Stimulated activated naive CD8-positive, alpha-beta T cell treated with anti-CD3 and anti-CD28 coated beads, Interleukin-15, amount 100 ng/mL, for 72 hours (primary cell): ENCODE measurements at regions not wholly inside any gene's neighbourhood (a gene's known extent, or its start where the extent isn't known, plus 50 kb on each side); places are given as distances from the start of the nearest gene placed in this dataset.

Source experiments
- ATAC-seq: fragments of 150-1000 bp; cut with Tn5 transposase; 2 replicates; pipeline ENCODE4 v1.10.0; 2021; ENCODE audit warnings: mild to moderate bottlenecking, moderate library complexity
- DNase-seq, 2 donors: peaks; one replicate each; pipeline ENCODE4 v3.0.0; 2021 to 2022
- H3K27ac Mint-ChIP-seq, 2 donors: one replicate each; pipeline ENCODE4 v1.8.0; 2022; ENCODE audit warnings: mild to moderate bottlenecking in 2 of 2, mixed read lengths in 2 of 2, moderate library complexity in 2 of 2
- H3K27me3 Mint-ChIP-seq: one replicate; pipeline ENCODE4 v1.8.0; 2022; ENCODE audit warnings: mixed read lengths
- H3K4me1 Mint-ChIP-seq: one replicate; pipeline ENCODE4 v1.8.0; 2022; ENCODE audit warnings: mild to moderate bottlenecking, mixed read lengths
- H3K4me3 Mint-ChIP-seq, 2 donors: one replicate each; pipeline ENCODE4 v1.8.0; 2022; ENCODE audit warnings: mild to moderate bottlenecking in 2 of 2, mixed read lengths in 2 of 2, moderate library complexity in 1 of 2
- H3K9me3 Mint-ChIP-seq, 2 donors: one replicate each; pipeline ENCODE4 v1.8.0; 2022; ENCODE audit warnings: mixed read lengths in 2 of 2

GRCh38 chr2:118223992-118224894 is 136.0 kb downstream of the INSIG2 start:
- no peaks in the 10 kb centered on the region for H3K9me3 Mint-ChIP-seq
- DNase-seq = peak; percentile 40 to 47
- peaks cover 94% of the 10 kb centered on the region for H3K27me3 Mint-ChIP-seq
- H3K4me1 Mint-ChIP-seq = peaks cover 15% of the 10 kb centered on the region
- ATAC-seq = peak; percentile 82
- peak overlapping the region; percentile 89 to 92 for H3K4me3 Mint-ChIP-seq
- peak overlapping the region; percentile 61 to 77 for H3K27ac Mint-ChIP-seq

- peak overlapping the region; percentile 89 to 92 for H3K4me3 Mint-ChIP-seq
- peaks cover 15% of the 10 kb centered on the region for H3K4me1 Mint-ChIP-seq
- ATAC-seq (peak; percentile 21), DNase-seq (no peak)
- H3K27me3 Mint-ChIP-seq = peaks cover 92% of the 10 kb centered on the region
- H3K9me3 Mint-ChIP-seq = no peaks in the 10 kb centered on the region
- H3K27ac Mint-ChIP-seq = peak overlapping the region; percentile 21 to 77
Observed at GRCh38 chr2:118223511-118223991, 135.3 kb downstream of the INSIG2 start.

- Mint-ChIP-seq H3K27ac (no peak overlapping the region), H3K4me1 (peaks cover 15% of the 10 kb centered on the region), H3K4me3 (peak overlapping the region; percentile 89 to 92), H3K9me3 (no peaks in the 10 kb centered on the region), H3K27me3 (peaks cover 85% of the 10 kb centered on the region)
- ATAC-seq (no peak), DNase-seq (no peak)
Observed at GRCh38 chr2:118222672-118223421, 134.6 kb downstream of the INSIG2 start.

DNA sequence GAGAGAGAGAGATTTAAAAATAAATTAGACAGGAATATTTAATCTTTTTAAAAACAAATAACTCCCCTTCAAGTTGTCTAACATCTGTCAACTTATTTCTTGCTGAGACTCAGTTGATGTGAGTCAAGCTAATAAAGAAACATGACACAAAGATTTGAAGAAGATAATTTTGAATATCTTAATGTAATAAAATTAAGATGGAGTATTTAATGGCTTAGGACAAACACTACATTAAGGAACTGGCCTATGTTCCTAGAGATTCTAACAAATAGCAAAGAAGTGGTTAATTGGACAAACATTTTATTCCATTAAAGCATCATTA is 134.0 kb downstream of the INSIG2 start:
- ATAC-seq = no peak
- H3K4me1 Mint-ChIP-seq = peaks cover 15% of the 10 kb centered on the region
- H3K4me3 Mint-ChIP-seq = peak overlapping the region in 1 of 2 donors; percentile 89
- H3K27me3 Mint-ChIP-seq = peaks cover 78% of the 10 kb centered on the region
- no peaks in the 10 kb centered on the region for H3K9me3 Mint-ChIP-seq
- no peak for DNase-seq
- no peak overlapping the region for H3K27ac Mint-ChIP-seq

DNA sequence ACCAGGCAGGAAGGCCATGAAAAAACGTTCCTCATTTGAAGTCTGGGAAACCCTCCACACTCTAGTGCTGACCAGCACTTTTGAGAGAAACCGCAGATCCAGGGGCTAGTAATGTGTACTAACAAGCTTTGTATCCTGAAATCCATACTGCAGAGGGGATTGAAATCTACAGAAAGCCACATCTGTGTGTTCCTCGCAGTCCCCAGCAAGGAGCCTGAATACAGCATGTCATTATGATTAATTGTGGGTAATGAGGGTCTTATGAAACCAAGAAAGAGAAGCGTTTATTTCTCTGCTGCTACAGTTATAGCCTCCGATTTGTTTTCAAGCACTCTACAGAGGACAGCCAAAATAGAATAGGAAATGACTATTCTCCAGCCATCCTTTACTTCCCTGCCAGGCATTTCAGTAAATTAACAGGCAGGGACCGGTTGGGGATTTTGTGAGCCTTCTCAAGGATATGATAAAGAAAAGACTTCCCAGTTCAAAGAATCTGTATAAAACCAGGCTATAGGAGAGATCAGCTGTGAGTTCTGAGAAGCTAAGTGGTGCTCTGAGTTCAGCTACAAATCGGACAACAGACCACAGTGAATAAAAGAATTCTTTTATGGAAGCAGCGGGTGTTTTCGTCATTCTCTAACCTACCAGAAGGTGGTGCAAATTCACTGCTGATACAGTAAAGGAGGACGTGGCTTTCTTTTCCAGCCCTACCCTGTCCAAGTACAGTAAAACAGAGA is 133.4 kb downstream of the INSIG2 start:
- peak; percentile 26 to 30 for DNase-seq
- Mint-ChIP-seq H3K27ac (no peak overlapping the region), H3K4me3 (no peak overlapping the region), H3K27me3 (peaks cover 73% of the 10 kb centered on the region), H3K9me3 (no peaks in the 10 kb centered on the region), H3K4me1 (peaks cover 15% of the 10 kb centered on the region)
- ATAC-seq = peak; percentile 78

DNA sequence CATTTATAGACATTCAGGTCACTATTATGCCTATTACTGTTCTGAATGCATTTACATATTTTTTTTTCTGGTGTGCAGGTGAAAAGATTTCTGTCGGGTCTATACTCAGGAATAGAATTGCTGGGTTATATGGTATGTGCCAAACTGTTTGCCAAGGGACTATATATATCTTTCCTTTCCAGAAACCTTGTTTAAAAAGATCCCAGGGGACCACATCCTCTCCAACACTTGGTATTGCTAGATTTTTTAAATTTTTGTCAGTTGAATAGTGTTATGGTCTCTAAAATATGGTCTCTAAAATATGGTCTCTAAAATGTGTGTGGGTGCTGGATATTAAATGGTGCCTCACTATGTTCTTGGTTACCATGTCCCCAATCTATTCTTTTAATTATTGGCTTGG is 131.3 kb downstream of the INSIG2 start:
- Mint-ChIP-seq H3K4me1 (peaks cover 9% of the 10 kb centered on the region), H3K27ac (no peak overlapping the region), H3K4me3 (no peak overlapping the region), H3K9me3 (no peaks in the 10 kb centered on the region), H3K27me3 (peaks cover 65% of the 10 kb centered on the region)
- ATAC-seq (no peak), DNase-seq (no peak)

DNA sequence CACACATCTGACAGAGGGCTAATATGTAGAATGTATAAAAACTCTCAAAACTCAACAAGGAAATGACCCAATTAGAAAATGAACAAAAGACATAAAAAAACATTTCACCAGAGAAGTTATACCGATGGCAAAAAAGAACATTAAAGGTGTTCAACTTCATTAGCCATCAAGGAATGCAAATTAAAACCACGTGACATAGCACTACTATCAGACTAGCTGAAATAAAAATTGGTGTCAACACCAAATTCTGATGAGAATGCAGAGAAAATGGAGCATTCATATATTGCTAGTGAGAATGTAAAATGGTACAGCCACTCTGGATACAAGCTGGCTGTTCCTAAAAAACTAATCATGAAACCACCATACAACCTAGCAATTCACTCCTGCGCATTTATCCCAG is 128.0 kb downstream of the INSIG2 start:
- peaks cover 51% of the 10 kb centered on the region for H3K27me3 Mint-ChIP-seq

DNA sequence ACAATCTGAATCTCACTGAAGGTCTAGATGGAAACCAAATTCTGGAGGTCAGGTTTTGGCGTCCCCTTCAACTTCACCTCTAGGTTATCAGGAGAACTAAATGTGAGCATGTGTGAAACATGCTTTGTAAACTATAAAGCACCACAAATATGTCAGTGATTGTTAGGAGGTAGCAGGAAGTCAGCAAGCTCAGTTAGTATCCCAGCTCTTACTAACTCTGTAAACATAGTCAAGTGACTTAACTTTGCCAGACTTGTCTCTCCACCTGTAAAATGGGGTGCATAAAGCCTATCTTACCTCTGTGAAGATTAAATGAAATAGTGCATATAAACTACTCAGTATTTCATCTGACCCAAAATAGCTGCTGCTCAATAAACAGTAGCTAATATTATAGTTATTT is 121.5 kb downstream of the INSIG2 start:
- Mint-ChIP-seq H3K4me3 (no peak overlapping the region), H3K27me3 (peaks cover 61% of the 10 kb centered on the region), H3K4me1 (no peaks in the 10 kb centered on the region), H3K27ac (no peak overlapping the region), H3K9me3 (no peaks in the 10 kb centered on the region)
- ATAC-seq = no peak
- DNase-seq = no peak

More for the DNA sequence above, 128.0 kb downstream of the INSIG2 start:
- Mint-ChIP-seq H3K4me1 (no peaks in the 10 kb centered on the region), H3K9me3 (no peaks in the 10 kb centered on the region), H3K27ac (no peak overlapping the region), H3K4me3 (no peak overlapping the region)
- ATAC-seq (no peak), DNase-seq (no peak)

GRCh38 chr2:118207889-118208288 is 119.6 kb downstream of the INSIG2 start:
- Mint-ChIP-seq H3K27me3 (peaks cover 74% of the 10 kb centered on the region), H3K27ac (no peak overlapping the region), H3K4me3 (no peak overlapping the region), H3K9me3 (no peaks in the 10 kb centered on the region), H3K4me1 (peaks cover 4% of the 10 kb centered on the region)
- ATAC-seq (no peak), DNase-seq (no peak)

DNA sequence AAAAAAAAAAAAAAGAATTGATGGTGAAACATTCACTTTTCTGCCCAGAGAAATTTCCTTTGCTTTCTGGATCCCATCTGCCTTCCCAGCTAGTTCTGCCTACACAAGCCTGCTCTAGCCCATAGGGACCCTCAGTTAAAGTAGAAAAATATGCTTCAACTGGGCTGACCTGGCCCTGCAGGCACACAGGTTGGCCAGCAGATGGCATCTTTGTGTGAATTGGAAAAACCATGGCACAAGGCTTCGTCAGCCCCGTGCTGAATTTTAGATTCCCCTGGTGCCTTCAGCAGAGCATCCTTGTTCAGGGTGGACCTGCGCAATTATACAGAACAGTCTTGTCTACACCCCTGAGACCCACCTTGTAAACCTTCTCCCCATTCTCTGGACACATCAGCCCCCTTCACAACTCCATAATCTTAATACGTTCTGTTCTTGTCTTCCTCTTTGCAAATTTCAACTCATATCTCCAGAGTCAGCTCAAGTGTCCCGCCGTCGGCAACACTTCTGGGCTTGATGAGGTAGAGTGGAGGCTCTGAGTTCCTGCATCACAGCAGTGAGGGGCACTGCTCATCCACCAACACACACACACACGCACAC is 114.5 kb downstream of the INSIG2 start:
- H3K4me3 Mint-ChIP-seq = peak overlapping the region in 1 of 2 donors; percentile 25
- H3K9me3 Mint-ChIP-seq = no peaks in the 10 kb centered on the region
- H3K27ac Mint-ChIP-seq = no peak overlapping the region
- DNase-seq = peak; percentile 48 to 61
- peaks cover 7% of the 10 kb centered on the region for H3K4me1 Mint-ChIP-seq
- ATAC-seq = peak; percentile 85
- peaks cover 46% of the 10 kb centered on the region for H3K27me3 Mint-ChIP-seq

DNA sequence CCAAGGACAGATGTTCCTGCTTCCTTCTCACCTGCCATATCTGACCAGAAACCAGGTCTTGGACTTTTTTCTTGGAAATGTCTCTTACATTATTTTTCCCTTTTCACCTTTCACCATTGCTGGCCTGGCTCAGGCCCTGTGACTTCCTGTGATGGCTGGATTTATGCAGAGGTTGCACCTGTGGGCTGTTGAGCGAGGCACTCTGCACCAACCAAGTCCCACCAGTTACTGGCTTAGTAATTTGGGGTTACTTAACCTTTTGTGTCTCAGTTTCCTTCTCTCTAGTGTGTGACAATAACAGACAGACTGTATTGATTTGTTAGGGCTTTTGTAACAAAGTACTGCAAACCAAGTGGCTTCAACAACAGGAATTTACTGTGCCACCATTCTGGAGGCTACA is 110.0 kb downstream of the INSIG2 start:
- H3K27me3 Mint-ChIP-seq = peaks cover 19% of the 10 kb centered on the region
- no peaks in the 10 kb centered on the region for H3K9me3 Mint-ChIP-seq
- ATAC-seq = peak; percentile 34
- peaks cover 7% of the 10 kb centered on the region for H3K4me1 Mint-ChIP-seq
- H3K4me3 Mint-ChIP-seq = no peak overlapping the region
- no peak overlapping the region for H3K27ac Mint-ChIP-seq
- no peak for DNase-seq

DNA sequence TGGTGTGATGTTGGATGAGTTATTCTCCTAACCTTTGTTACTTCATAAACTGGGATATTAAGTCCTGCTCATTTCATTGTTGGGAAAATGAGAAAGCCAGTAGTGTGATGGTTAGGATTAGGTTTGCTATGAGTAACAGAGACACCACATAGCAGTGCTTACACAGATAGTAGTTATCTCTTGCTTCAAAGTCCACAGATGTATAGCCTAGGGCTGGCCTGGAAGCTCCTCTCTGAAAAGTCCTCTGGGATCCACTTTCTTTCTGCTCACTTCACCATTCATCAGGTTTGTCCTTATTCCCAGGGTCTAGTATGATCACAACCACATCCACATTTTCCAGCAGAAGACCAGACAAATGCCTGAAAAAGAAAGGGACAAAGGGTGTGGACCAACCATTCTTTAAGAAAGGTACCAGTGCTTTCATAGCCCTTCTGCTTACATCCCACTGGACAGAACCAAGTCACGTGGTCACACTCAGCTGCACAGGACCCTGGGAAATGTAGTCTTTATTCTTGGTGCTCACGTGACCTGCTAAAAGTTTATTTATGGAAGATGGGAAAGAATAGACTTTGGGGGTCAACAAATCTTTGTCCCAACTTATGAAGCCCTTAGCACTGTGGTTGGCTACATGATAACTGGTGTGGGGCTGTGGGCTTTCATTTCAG is 108.9 kb downstream of the INSIG2 start:
- H3K4me3 Mint-ChIP-seq = no peak overlapping the region
- ATAC-seq (peak; percentile 61), DNase-seq (no peak)
- H3K9me3 Mint-ChIP-seq = no peaks in the 10 kb centered on the region
- no peaks in the 10 kb centered on the region for H3K4me1 Mint-ChIP-seq
- peaks cover 11% of the 10 kb centered on the region for H3K27me3 Mint-ChIP-seq
- H3K27ac Mint-ChIP-seq = no peak overlapping the region

GRCh38 chr2:118190474-118190873 is 102.2 kb downstream of the INSIG2 start:
- DNase-seq (no peak), ATAC-seq (no peak)
- Mint-ChIP-seq H3K4me1 (peaks cover 22% of the 10 kb centered on the region), H3K27ac (no peak overlapping the region), H3K27me3 (no peaks in the 10 kb centered on the region), H3K9me3 (peaks cover 0 to 5% of the 10 kb centered on the region in 2 donors), H3K4me3 (no peak overlapping the region)

DNA sequence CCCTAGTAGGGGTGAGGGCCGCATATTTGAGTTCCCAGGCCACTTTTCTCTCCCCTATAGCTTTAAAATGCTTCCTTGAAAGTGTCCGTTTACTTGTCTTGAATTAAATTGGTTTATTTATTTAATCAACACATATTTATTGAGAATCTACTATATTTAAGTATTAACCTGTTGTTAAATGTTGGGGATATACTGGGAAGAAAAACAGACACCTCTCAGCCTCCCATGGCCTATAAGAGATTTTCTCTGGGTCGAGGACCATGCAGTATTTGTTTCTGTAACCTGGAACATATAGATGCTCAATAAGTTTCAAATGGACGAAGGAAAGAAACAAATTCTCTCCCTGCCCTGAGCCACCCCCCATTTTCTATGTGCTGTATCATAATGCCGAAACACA is 98.6 kb downstream of the INSIG2 start:
- peak overlapping the region; percentile 94 to 95 for H3K4me3 Mint-ChIP-seq
- H3K4me1 Mint-ChIP-seq = peaks cover 29% of the 10 kb centered on the region
- no peak for ATAC-seq
- peaks cover 0 to 5% of the 10 kb centered on the region in 2 donors for H3K9me3 Mint-ChIP-seq
- DNase-seq = no peak
- H3K27ac Mint-ChIP-seq = peak overlapping the region; percentile 99 to 100
- no peaks in the 10 kb centered on the region for H3K27me3 Mint-ChIP-seq
